Peyer's patch (tissue), 4 donors: ENCODE measurements at regions not wholly inside any gene's neighbourhood (a gene's known extent, or its start where the extent isn't known, plus 50 kb on each side); places are given as distances from the start of the nearest gene placed in this dataset.

Source experiments
- CTCF ChIP-seq, 6 experiments: fragments of 450-650 bp in 4 of 6; fragments of 200-600 bp in 2 of 6; sonication (generic) in 1 of 6; IDR thresholded peaks; one replicate each; pipeline ENCODE4 v1.5.1; 2017 to 2019; ENCODE audit warnings: antibody characterized with exemption in 6 of 6, mild to moderate bottlenecking in 3 of 6, moderate library complexity in 1 of 6
- POLR2A ChIP-seq, 2 donors: fragments of 450-650 bp; IDR thresholded peaks; one replicate each; pipeline ENCODE4 v1.5.1; 2017; ENCODE audit warnings: antibody characterized with exemption in 2 of 2, mild to moderate bottlenecking in 2 of 2, moderate library complexity in 2 of 2

DNA sequence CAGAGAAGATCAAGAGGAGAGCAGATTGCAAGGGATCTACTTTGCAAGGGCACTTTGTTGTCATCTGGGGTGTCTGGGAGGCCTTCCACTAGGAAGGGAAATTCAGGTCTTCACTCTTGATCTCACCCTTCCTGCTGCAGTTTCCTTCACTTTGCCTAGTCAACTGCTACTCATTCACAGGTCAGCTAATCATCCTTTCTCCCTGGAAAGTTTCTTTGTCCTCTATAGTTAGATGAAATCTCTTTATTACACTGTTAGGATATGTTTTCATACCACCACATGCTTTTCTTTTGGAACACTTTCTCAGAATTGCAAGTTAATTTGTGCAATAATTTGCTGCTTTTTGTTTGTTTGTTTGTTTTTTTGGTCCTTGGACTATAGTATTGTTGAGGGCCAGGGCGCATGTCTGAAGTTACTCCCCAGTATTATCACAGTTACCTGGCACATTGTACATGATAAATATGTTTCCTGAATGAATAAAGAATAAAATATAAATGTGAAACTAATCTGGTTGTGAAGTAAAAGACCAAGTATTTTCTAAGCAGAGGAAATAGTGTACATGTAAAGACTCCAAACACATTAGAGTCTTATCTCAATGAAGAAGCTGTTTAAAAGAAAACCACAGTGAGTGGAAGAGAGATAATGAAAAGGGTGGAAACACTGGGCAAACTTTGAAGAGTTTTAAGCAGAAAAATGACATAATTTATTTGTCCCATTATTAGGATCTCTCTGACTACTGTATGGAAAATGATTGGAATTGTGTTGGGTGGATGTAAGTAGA is 139.9 kb upstream of the DGKB start:
- TF ChIP-seq CTCF (IDR thresholded peaks at IDR 0.05) (no peak), POLR2A (IDR thresholded peaks at IDR 0.05) (no peak)
